Parathyroid adenoma (tissue), 2 donors: ENCODE measurements at regions not wholly inside any gene's neighbourhood (a gene's known extent, or its start where the extent isn't known, plus 50 kb on each side); places are given as distances from the start of the nearest gene placed in this dataset.
"Not testable (repeated sequence)": the region's sequence is repeated elsewhere in the genome, so short reads cannot be mapped to it uniquely, and the experiment has no call there.

ENCODE experiments used
- H2AFZ ChIP-seq: fragments of 300-600 bp; sonication (generic); one replicate; pipeline ENCODE4 v1.7.0; 2017; ENCODE audit warnings: antibody characterized with exemption, mild to moderate bottlenecking
- H3K27ac ChIP-seq: fragments of 300-600 bp; sonication (generic); one replicate; pipeline ENCODE4 v1.7.0; 2017
- H3K27me3 ChIP-seq: fragments of 300-600 bp; sonication (generic); one replicate; pipeline ENCODE4 v1.7.0; 2017; ENCODE audit warnings: low read length; ENCODE audit not compliant: control insufficient read depth, insufficient read depth
- H3K36me3 ChIP-seq: fragments of 300-600 bp; sonication (generic); one replicate; pipeline ENCODE4 v1.7.0; 2017; ENCODE audit warnings: low read length; ENCODE audit not compliant: control insufficient read depth, insufficient read depth
- H3K4me1 ChIP-seq: fragments of 300-600 bp; sonication (generic); one replicate; pipeline ENCODE4 v1.7.0; 2017; ENCODE audit warnings: control low read depth
- H3K4me2 ChIP-seq: fragments of 300-600 bp; sonication (generic); one replicate; pipeline ENCODE4 v1.7.0; 2017; ENCODE audit warnings: low read length
- H3K4me3 ChIP-seq: fragments of 300-600 bp; sonication (generic); one replicate; pipeline ENCODE4 v1.7.0; 2017; ENCODE audit warnings: low read depth, low read length
- H3K79me2 ChIP-seq: fragments of 300-600 bp; sonication (generic); one replicate; pipeline ENCODE4 v1.7.0; 2017; ENCODE audit warnings: control low read depth
- H3K9ac ChIP-seq: fragments of 300-600 bp; sonication (generic); one replicate; pipeline ENCODE4 v1.7.0; 2017; ENCODE audit warnings: mild to moderate bottlenecking
- H3K9me3 ChIP-seq: fragments of 300-600 bp; sonication (generic); one replicate; pipeline ENCODE4 v1.7.0; 2017; ENCODE audit warnings: low read length; ENCODE audit not compliant: control insufficient read depth
- TF ChIP-seq, protein P1 (sequence below): fragments of 300-600 bp; sonication (generic); IDR thresholded peaks from one replicate; pipeline ENCODE4 v1.7.0; 2017; ENCODE audit warnings: antibody characterized with exemption, mild to moderate bottlenecking
- donor health status: primary hyperparathyroidism.

GRCh38 chr1:182331387-182331786 is 60.2 kb downstream of the GLUL start:
- Histone ChIP-seq H3K4me3 (no peak overlapping the region), H3K9ac (no peak overlapping the region), H3K27me3 (no peaks in the 10 kb centered on the region), H3K79me2 (no peaks in the 10 kb centered on the region), H3K36me3 (no peaks in the 10 kb centered on the region), H3K9me3 (no peaks in the 10 kb centered on the region), H2AFZ (no peak overlapping the region), H3K4me2 (no peak overlapping the region), H3K4me1 (no peaks in the 10 kb centered on the region), H3K27ac (no peak overlapping the region)
- TF ChIP-seq, protein P1, sequence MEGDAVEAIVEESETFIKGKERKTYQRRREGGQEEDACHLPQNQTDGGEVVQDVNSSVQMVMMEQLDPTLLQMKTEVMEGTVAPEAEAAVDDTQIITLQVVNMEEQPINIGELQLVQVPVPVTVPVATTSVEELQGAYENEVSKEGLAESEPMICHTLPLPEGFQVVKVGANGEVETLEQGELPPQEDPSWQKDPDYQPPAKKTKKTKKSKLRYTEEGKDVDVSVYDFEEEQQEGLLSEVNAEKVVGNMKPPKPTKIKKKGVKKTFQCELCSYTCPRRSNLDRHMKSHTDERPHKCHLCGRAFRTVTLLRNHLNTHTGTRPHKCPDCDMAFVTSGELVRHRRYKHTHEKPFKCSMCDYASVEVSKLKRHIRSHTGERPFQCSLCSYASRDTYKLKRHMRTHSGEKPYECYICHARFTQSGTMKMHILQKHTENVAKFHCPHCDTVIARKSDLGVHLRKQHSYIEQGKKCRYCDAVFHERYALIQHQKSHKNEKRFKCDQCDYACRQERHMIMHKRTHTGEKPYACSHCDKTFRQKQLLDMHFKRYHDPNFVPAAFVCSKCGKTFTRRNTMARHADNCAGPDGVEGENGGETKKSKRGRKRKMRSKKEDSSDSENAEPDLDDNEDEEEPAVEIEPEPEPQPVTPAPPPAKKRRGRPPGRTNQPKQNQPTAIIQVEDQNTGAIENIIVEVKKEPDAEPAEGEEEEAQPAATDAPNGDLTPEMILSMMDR = no peak

GRCh38 chr1:182330303-182330702 is 61.3 kb downstream of the GLUL start:
- H3K9me3 ChIP-seq = no peaks in the 10 kb centered on the region
- H3K79me2 ChIP-seq = no peaks in the 10 kb centered on the region
- H3K4me3 ChIP-seq = no peak overlapping the region
- H3K36me3 ChIP-seq = no peaks in the 10 kb centered on the region
- H3K27me3 ChIP-seq = no peaks in the 10 kb centered on the region
- TF ChIP-seq, protein P1 = no peak
- H3K4me2 ChIP-seq = no peak overlapping the region
- H3K27ac ChIP-seq = no peak overlapping the region
- H2AFZ ChIP-seq = no peak overlapping the region
- no peak overlapping the region for H3K9ac ChIP-seq
- H3K4me1 ChIP-seq = no peaks in the 10 kb centered on the region

- H3K4me1 ChIP-seq = no peaks in the 10 kb centered on the region
- no peak overlapping the region for H2AFZ ChIP-seq
- H3K9ac ChIP-seq = no peak overlapping the region
- H3K36me3 ChIP-seq = no peaks in the 10 kb centered on the region
- H3K27me3 ChIP-seq = no peaks in the 10 kb centered on the region
- no peak overlapping the region for H3K4me2 ChIP-seq
- H3K4me3 ChIP-seq = no peak overlapping the region
- H3K9me3 ChIP-seq = no peaks in the 10 kb centered on the region
- H3K79me2 ChIP-seq = no peaks in the 10 kb centered on the region
- no peak overlapping the region for H3K27ac ChIP-seq
- TF ChIP-seq, protein P1 = no peak
Observed at GRCh38 chr1:182329471-182329870, 62.1 kb downstream of the GLUL start.

- no peak overlapping the region for H3K27ac ChIP-seq
- no peaks in the 10 kb centered on the region for H3K27me3 ChIP-seq
- no peak overlapping the region for H3K9ac ChIP-seq
- no peaks in the 10 kb centered on the region for H3K36me3 ChIP-seq
- H3K4me2 ChIP-seq = no peak overlapping the region
- H3K4me3 ChIP-seq = no peak overlapping the region
- H2AFZ ChIP-seq = no peak overlapping the region
- no peaks in the 10 kb centered on the region for H3K9me3 ChIP-seq
- TF ChIP-seq, protein P1 = no peak
- no peaks in the 10 kb centered on the region for H3K79me2 ChIP-seq
- H3K4me1 ChIP-seq = no peaks in the 10 kb centered on the region
Observed at GRCh38 chr1:182328591-182328990, 63.0 kb downstream of the GLUL start.

- TF ChIP-seq, protein P1 = no peak
- Histone ChIP-seq H3K4me2 (no peak overlapping the region), H2AFZ (no peak overlapping the region), H3K27me3 (no peaks in the 10 kb centered on the region), H3K9ac (no peak overlapping the region), H3K79me2 (no peaks in the 10 kb centered on the region), H3K27ac (no peak overlapping the region), H3K36me3 (no peaks in the 10 kb centered on the region), H3K4me3 (no peak overlapping the region), H3K9me3 (no peaks in the 10 kb centered on the region), H3K4me1 (no peaks in the 10 kb centered on the region)
Observed at GRCh38 chr1:182325339-182325738, 66.3 kb downstream of the GLUL start.

GRCh38 chr1:182321532-182321931 is 70.1 kb downstream of the GLUL start:
- H3K9ac ChIP-seq, H3K36me3 ChIP-seq, H3K4me2 ChIP-seq, H2AFZ ChIP-seq, H3K4me3 ChIP-seq, H3K9me3 ChIP-seq, H3K4me1 ChIP-seq, H3K27ac ChIP-seq, H3K79me2 ChIP-seq, H3K27me3 ChIP-seq: not testable (repeated sequence)
